NCI-H2196 treated with DMSO at 0.1 percent for 48 hours (cell line): ENCODE measurements at regions not wholly inside any gene's neighbourhood (a gene's known extent, or its start where the extent isn't known, plus 50 kb on each side); places are given as distances from the start of the nearest gene placed in this dataset.
"Not testable (repeated sequence)": the region's sequence is repeated elsewhere in the genome, so short reads cannot be mapped to it uniquely, and the experiment has no call there.

Experiments
- DNase-seq: peaks from one replicate; lab custom pipeline; 2025; ENCODE audit not compliant: unreplicated experiment; lab: John Stamatoyannopoulos, UW

DNA sequence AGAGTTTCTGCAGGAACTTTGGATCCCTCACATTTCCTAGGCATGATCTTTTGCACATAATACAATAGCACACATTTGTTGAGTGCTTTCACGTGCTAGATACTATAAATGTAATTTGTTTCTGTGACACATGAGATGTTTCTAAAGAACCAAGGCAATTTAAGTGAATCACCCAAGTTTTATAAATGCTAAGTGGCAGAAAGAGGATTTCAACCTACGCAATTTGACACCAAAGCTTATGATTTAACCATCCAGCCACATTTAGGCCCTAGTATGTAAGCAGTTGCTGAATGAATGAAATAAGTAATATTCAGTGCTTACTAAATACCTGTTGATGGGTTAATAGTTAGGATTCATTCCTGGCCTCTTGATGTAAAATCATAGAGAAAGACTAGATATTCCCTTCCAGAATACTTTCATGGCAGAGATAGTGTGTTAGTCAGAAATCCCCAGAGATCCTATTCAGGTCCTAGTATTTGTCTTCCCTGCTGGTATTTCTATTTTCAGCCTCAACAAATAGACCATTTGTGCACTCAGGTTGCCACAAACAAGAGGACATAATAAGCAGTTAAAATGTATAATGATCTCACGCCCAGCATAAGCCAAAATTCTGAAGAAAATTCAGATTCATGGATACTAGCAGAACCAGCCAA is 572.6 kb downstream of the IPMK start:
- DNase-seq = no peak

DNA sequence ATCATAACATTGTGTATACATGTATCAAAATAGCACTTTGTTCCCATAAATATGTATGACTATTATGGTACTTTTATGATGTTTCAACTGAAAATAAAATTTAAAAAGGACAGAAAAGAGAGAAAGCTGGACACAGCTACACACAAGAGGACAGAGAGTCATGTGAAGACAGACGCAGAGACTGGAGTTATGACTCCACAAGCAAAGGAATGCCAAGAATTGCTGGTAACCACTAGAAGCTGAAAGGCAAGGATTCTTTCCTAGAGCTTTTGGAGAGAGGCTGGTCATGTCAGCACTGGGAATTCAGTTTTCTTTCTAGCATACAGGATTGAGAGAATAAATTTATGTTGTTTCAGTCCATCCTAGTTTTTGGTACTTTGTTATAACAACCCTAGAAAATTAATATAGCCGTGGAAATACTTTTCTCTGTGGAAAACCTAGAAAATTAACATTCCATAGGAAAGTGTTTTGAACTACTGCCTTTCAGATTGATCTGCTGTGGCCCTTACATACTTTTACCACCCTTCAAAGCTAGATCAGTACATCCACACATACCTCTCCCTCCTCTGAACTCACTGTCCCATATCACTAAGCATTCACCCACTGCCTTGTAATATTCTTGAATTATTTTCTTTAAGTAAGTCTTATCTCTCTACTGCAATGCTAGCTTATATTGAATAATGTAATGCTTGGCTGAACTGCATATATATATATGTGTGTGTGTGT is 575.3 kb downstream of the IPMK start:
- no peak for DNase-seq

DNA sequence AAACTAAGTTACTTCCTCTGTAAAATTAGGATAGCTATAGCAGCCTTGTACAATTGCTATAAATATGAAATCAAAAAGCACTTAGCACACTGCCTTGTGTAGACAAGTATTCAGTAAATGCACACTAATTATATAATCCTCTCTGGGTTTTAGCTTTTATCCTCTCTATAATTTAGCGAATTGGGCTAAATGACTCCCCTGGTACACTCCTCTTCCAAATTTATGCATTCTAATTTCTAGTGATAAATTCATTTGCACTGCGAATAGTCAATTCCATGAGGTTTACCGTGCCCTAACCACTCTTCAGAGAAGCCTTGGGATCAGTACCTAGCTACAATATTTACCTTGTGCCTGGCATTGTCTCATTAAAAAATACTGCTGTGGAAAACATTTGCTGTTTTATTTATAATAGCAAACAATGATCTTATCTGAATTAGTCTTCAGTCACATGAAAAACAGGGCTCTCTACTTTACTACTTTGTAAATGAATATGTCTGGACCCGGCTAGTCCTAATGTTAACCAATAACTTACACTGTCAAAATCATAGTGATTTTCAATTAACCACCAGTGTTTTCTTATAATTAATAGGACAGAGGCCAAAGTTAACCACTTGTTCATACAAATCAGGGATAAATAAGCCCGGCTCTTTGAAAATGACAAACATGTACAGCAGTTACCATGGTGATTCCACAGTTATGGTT is 577.9 kb downstream of the IPMK start:
- no peak for DNase-seq

DNA sequence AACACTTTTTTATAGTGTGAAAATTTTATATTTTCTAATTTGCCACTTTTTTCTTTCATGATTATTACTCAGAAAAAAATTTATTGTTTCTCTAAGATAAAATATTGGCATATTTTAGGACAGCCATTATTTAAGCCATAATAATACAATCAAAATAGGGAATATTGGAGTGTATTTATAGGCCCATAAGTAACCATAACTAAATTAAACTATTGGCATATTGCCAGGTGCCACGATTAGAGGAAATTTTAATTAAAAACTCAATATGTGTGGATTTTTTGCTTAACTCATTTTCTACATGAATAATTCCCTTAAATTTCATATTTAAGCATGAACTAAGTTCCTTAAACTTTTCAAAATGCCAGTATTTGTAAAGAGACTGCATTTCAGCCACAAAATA is 587.8 kb downstream of the IPMK start:
- DNase-seq = no peak

GRCh38 chr10:57675125-57675524 is 592.6 kb downstream of the IPMK start:
- DNase-seq = no peak

DNA sequence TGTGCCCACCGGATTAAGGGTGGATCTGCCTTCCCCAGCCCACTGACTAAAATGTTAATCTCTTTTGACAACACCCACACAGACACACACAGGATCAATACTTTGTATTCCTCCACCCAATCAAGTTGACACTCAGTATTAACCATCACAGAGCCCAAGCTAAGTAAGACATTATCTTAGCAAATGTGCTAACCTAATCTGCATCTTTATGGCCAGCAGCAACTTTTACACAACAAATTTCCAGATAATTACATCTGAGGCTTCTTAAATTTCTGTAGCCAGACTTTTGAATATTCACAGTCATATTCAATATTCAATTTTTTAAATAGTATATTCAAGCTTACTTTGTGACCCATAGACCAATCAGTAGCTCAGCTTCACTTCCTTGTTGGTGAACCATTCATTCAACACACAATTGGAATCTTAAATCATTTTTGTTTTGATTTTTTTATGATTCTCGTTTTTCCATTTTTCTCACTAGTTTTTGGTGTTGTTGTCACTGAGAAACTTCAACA is 594.2 kb downstream of the IPMK start:
- no peak for DNase-seq

GRCh38 chr10:57664815-57665214 is 602.9 kb downstream of the IPMK start:
- DNase-seq = no peak

DNA sequence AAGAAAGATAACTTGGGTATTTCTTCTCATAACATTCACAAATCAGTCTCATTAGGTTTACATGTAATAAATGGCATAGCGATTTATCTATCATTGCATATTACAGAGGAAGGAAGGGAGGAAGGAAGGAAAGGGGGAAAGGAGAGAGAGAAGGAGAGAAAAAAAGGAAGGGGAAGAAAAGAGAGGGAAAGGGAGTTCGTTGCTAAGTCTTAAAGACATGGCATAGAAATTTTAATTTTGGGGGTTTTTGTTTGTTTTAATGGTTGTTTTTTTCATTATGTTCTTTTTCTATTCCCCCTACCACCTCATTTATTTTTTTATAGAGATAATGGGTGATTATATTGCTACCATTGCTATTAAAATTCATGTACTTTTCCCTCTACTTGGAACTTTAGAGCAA is 604.3 kb downstream of the IPMK start:
- no peak for DNase-seq

DNA sequence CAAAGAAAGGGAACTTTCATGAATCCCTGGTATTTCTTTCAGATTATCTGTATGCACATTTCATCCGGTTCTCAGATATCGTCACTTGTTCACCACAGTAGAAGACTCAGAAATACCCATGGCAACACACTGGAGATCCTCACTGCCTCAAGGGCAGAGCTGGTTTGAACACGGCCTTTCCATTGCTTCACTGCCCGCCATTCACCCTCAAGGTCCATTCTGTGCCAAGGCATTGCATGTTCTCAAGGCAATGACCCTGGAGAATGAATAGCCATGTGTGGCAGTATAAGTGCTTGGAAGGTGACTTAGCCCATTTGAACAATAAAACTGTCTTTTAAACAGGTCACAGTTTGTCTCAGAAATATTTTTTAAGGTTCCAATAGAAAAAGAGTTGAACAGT is 606.5 kb downstream of the IPMK start:
- no peak for DNase-seq

DNA sequence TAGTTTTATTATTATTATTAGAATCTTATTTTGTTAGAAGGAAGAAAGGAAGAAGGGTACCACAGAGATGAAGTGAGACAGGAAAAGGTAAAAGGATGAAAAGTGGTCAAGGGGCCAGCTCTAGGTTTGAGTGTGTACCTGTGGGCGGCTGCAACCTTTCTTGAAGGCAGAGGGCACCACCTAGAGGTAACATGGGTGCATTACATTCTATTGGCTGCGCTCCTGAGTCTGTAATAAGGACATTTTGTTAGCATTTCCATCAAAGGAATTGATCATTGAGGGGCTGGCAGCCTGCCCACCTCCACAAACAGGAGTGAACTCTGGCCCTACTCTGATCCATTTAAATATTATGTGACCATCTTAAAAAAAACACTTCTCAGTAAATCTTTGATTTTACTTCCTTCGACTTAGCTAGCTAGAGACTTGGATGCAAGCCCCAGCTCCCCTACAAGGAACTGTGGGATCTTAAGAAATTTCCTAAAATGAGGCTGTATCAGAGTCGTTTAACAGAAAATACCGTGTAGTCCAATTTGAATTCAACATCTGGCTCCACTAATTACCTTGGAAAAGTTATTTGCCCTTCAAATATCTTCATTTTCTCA is 610.4 kb downstream of the IPMK start:
- peak; percentile 0 for DNase-seq

DNA sequence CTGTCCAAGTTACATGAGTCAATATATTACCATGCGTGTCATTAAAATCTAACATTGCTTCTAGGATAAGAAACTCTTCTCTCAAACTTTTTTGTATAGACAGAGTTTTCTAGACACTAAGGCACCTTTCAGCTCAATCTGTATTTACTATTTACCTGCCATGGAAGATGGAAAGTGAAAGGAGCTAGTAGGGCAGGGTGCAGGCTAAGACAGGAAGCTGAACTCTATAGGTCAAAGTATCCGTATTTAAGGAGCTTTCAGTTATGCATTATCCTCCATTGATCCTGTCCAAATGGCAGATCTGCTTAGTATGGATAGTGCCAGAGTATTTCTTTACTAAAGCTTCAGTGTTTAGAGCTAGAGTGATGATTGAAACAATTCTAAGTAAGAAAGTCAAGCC is 612.8 kb downstream of the IPMK start:
- no peak for DNase-seq

- DNase-seq = not testable (repeated sequence)
Measured at GRCh38 chr10:57645108-57645507, 622.6 kb downstream of the IPMK start.

DNA sequence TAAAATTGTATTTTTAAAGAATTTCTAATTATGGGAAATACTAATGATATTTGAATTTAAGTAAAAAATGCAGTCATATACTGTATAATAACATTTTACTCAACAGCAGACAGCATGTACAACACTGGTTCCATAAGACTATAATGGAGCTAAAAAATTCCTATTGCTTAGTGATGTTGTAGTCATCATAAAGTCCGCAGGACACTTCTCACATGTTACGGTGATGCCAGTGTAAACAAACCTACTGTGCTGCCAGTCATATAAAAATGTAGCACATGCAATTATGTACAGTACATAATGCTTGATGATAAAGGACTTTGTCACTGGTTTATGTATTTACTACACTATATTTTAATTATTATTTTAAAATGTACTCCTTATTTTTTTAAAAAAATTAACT is 629.3 kb downstream of the IPMK start:
- no peak for DNase-seq

GRCh38 chr10:57628592-57629284 is 639.0 kb downstream of the IPMK start:
- no peak for DNase-seq

DNA sequence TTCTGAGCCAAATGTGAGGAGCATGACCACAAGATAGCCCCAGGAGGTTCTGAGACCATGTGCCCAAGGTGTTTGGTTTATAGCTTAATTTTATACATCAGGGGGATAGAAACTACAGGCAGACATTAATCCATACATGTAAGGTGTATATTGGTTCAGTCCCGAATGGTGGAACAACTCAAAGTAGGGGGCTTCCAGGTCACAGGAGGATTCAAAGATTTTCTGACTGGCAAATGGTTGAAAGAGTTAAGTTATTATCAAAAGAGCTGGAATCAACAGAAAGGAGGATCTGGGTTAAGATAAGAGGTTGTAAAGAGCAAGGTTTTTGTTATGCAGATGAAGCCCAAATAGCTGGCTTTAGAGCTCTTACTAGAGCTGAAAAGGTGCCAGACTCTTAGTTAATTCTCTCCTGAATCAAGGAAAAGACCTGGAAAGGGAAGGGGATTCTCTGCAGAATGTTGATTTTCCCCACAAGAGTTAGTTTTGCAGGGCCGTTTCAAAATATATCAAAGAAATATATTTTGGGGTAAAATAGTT is 640.0 kb downstream of the IPMK start:
- no peak for DNase-seq

DNA sequence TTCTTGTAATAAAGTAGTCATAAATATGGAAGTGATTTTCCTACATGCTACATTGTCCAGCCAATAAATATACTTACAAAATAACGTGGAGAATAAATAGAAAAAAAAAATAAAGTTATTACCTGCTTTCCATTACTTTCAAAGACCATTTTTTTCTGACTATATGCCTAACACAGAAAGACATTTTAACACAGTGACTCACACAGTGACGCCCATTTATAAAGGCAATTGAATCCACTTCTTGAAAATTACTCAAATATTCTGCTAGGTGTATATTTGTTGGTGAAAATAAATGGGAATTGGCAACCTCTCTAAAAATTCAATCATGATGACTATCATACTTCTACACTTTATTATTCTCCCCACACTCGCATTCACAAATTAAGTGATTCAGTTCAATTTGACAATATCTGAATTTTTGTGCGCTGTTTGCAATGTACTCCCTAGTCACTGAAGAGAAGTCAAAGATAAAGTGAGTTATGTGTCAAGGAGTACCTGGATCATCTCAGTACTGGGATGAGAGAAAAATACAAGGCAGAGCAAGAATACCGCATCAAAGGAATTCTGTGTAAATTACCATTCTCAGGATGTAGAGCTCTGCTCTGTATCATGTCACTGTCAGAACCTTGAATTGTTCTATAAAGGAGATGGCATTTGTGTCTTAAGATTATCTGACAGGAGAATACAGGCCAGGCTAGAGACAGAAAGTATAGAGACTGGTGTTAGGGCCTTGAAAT is 642.7 kb downstream of the IPMK start:
- DNase-seq = no peak

DNA sequence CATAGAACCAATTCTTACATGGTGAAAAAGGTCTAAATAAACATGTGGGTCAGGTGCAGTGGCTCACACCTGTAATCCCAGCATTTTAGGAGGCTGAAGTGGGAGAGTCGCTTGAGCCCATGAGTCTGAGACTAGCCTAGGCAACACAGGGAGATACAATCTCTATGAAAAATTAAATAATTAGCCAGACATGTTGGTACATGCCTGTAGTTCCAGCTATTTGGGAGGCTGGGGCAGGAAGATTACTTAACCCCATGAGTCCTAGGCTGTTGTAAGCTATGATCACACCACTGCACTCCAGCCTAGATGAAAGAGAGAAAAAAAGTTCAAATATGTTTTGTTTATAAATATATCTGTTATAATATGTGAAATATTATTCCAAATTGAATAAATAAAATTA is 643.6 kb downstream of the IPMK start:
- DNase-seq = no peak

DNA sequence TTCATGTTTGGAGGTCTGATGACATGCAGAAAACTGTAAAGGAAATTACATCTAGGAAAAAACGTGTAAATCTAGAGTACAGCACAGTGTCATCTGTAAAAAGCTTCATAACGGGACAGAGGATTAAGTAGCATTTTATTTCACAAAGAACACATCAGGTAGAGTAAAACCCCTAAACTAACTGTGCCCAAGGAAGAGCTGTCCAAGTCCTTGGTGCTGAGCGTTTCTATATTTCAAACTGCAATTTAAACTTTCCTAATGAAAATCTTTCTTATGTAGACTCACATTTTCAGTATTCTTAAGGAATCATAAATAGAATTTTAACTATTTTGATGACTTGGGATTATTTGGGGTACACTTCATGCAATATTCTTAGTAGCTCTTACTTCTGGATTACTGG is 646.2 kb downstream of the IPMK start:
- DNase-seq = no peak

DNA sequence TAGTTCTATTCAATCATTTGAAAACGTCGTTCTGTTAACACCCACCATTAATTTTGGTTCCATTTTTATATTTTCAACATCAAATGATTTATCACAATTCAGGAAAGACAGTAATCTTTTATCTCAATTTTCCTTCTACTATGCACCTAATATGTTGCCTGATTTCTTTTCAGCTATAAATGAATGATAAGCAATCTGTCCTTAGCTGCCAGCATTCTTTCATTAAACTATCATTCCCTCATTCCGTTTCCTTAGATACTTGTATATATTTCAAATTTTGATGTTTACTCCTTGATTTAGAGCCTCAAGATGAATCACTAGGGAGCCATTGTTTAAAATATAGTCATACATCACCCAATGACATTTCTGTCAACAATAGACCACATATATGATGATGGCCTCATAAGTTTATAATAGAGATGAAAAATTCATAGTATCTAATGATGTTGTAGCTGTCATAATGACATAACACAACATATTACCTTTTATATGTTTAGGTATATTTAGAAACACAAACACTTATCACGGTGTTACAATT is 661.7 kb downstream of the IPMK start:
- DNase-seq = no peak

DNA sequence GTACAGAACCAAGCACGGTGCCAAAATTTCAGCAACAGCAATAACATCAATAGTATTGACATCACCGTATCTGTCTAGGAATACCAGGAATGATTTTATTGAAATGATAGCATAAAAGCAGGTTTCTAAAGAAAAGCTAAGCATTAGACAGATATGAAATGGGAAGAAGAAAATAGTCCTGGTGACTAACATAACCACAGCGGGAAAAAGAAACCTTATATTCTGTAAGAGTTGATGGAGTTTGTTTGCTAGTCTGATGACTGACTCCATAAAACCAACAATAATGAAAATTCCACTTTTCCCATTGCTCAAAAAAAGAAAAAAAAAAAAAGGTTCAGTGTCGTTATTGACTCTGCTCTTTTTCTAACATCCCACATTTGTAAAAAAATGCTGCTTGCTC is 668.3 kb downstream of the IPMK start:
- DNase-seq = no peak
